VCaP (cell line): ENCODE measurements at regions not wholly inside any gene's neighbourhood (a gene's known extent, or its start where the extent isn't known, plus 50 kb on each side); places are given as distances from the start of the nearest gene placed in this dataset.

Experiments
- H3K27ac ChIP-seq: fragments of 450-650 bp; 2 replicates; pipeline ENCODE4 v1.5.1; 2017
- CTCF ChIP-seq: fragments of 450-650 bp; conservative IDR thresholded peaks from 2 replicates; pipeline ENCODE4 v1.5.1; 2017; ENCODE audit warnings: mild to moderate bottlenecking, moderate library complexity

GRCh38 chr18:76057386-76057785 is 437.7 kb downstream of the ZNF516 start:
- no peak for TF ChIP-seq CTCF
- no peak overlapping the region for H3K27ac ChIP-seq

- no peak overlapping the region for H3K27ac ChIP-seq
- TF ChIP-seq CTCF, result no peak
Measured at GRCh38 chr18:76056471-76057110, 438.5 kb downstream of the ZNF516 start.

- no peak overlapping the region for H3K27ac ChIP-seq
- TF ChIP-seq CTCF, result no peak
Measured at GRCh38 chr18:76055578-76055977, 439.5 kb downstream of the ZNF516 start.

- H3K27ac ChIP-seq, result no peak overlapping the region
- no peak for TF ChIP-seq CTCF
Measured at GRCh38 chr18:76055025-76055424, 440.0 kb downstream of the ZNF516 start.

- TF ChIP-seq CTCF, result no peak
- no peak overlapping the region for H3K27ac ChIP-seq
Measured at GRCh38 chr18:76054156-76054555, 440.9 kb downstream of the ZNF516 start.

GRCh38 chr18:76053551-76053950 is 441.5 kb downstream of the ZNF516 start:
- no peak for TF ChIP-seq CTCF
- H3K27ac ChIP-seq, result no peak overlapping the region

GRCh38 chr18:76052227-76052595 is 442.8 kb downstream of the ZNF516 start:
- TF ChIP-seq CTCF, result no peak
- no peak overlapping the region for H3K27ac ChIP-seq
